Activated T-cell treated with anti-CD3 and anti-CD28 coated beads, Interleukin-2, amount 50 U/mL, for 72 hours (primary cell): ENCODE measurements at regions not wholly inside any gene's neighbourhood (a gene's known extent, or its start where the extent isn't known, plus 50 kb on each side); places are given as distances from the start of the nearest gene placed in this dataset.

Experiments used
- ATAC-seq, 2 donors: fragments of 150-1000 bp; cut with Tn5 transposase; replicated peaks in 1 of 2; 2 replicates each; pipeline ENCODE4 v1.10.0; 2021; ENCODE audit warnings: moderate library complexity in 2 of 2, mild to moderate bottlenecking in 1 of 2
- DNase-seq, 2 donors: peaks; one replicate each; pipeline ENCODE4 v3.0.0; 2021 to 2022; ENCODE audit warnings: mixed read lengths in 1 of 2
- H3K27ac Mint-ChIP-seq: one replicate; pipeline ENCODE4 v1.8.0; 2022; ENCODE audit warnings: mild to moderate bottlenecking, moderate library complexity, mixed read lengths
- H3K27me3 Mint-ChIP-seq: one replicate; pipeline ENCODE4 v1.8.0; 2022; ENCODE audit warnings: low read depth, mixed read lengths
- H3K36me3 Mint-ChIP-seq, 2 donors: one replicate each; pipeline ENCODE4 v1.8.0; 2022; ENCODE audit warnings: mixed read lengths in 2 of 2, mild to moderate bottlenecking in 1 of 2; ENCODE audit not compliant: insufficient read depth in 2 of 2
- H3K4me1 Mint-ChIP-seq: one replicate; pipeline ENCODE4 v1.8.0; 2022; ENCODE audit warnings: low read depth, mixed read lengths
- H3K4me3 Mint-ChIP-seq, 2 donors: one replicate each; pipeline ENCODE4 v1.8.0; 2022; ENCODE audit warnings: mild to moderate bottlenecking in 2 of 2, mixed read lengths in 2 of 2, moderate library complexity in 2 of 2
- H3K9me3 Mint-ChIP-seq, 2 donors: one replicate each; pipeline ENCODE4 v1.8.0; 2022; ENCODE audit warnings: mixed read lengths in 2 of 2

DNA sequence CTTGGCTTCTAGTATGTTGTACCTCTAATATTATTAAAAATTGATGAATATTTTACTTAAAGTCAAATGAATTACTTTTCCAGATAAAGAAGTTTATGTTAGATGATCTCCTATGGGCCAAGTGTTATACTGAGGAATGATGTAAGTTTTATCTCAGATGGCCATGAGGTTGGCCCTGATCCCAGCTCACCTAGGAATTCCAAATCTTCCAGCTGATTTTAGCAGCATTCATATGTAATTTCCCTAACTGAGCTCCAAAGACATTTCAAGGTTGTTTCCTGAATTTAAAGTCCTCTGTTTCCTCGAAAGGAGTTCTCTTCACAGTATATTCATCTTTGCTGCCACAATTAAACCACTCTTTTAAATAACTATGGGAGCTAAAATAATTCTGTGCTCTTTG, 1670.4 kb upstream of the SPRY2 start:
- peaks cover 0 to 3% of the 10 kb centered on the region in 2 donors for H3K9me3 Mint-ChIP-seq
- H3K36me3 Mint-ChIP-seq: no peaks in the 10 kb centered on the region
- no peaks in the 10 kb centered on the region for H3K4me1 Mint-ChIP-seq
- H3K27me3 Mint-ChIP-seq: no peaks in the 10 kb centered on the region
- no peak overlapping the region for H3K27ac Mint-ChIP-seq
- ATAC-seq: no peak
- H3K4me3 Mint-ChIP-seq: no peak overlapping the region
- DNase-seq: no peak

DNA sequence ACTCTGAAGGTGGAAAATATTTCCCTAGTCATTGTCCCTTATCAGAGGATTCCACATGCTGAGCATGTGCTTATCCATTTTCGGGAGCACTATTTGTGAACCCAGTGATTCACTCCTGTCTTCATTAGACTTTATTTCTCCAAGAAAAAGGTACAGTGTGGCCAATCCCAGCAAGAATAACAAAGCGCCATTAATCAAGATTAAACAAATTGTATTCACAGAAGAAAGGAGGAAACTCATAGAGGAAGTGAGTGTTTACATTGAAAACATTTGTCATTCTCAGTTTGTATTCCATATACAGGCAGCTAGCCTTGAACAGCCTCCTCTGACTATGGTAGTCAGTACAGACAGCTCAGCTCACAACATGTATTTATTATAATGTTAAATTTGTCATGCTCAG, 1669.9 kb upstream of the SPRY2 start:
- no peak overlapping the region for H3K27ac Mint-ChIP-seq
- no peak overlapping the region for H3K4me3 Mint-ChIP-seq
- DNase-seq (no peak), ATAC-seq (no peak)
- H3K27me3 Mint-ChIP-seq: no peaks in the 10 kb centered on the region
- no peaks in the 10 kb centered on the region for H3K4me1 Mint-ChIP-seq
- no peaks in the 10 kb centered on the region for H3K36me3 Mint-ChIP-seq
- peaks cover 0 to 3% of the 10 kb centered on the region in 2 donors for H3K9me3 Mint-ChIP-seq

DNA sequence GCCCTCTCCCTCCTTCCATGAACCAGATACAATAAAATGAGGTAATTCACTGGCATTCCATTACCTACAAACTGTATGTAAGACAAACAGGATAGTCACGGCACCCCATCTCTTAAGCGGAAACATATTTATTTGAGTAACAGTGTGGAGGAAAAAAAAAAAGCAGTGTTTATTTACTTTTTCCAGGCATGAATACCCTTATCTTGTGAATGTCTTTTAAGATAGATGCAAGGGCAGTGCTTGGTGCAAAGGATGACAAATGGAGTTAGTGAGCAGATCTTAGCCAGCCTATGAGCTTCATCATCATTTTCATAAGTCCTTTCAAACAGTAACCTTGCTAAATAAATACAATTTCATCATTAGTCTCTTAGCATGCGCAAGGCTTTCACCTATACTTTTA, 1661.8 kb upstream of the SPRY2 start:
- ATAC-seq (no peak), DNase-seq (no peak)
- peaks cover 2 to 4% of the 10 kb centered on the region in 2 donors for H3K9me3 Mint-ChIP-seq
- H3K4me3 Mint-ChIP-seq: no peak overlapping the region
- no peaks in the 10 kb centered on the region for H3K4me1 Mint-ChIP-seq
- H3K27me3 Mint-ChIP-seq: no peaks in the 10 kb centered on the region
- H3K27ac Mint-ChIP-seq: no peak overlapping the region
- peaks cover 0 to 2% of the 10 kb centered on the region in 2 donors for H3K36me3 Mint-ChIP-seq

DNA sequence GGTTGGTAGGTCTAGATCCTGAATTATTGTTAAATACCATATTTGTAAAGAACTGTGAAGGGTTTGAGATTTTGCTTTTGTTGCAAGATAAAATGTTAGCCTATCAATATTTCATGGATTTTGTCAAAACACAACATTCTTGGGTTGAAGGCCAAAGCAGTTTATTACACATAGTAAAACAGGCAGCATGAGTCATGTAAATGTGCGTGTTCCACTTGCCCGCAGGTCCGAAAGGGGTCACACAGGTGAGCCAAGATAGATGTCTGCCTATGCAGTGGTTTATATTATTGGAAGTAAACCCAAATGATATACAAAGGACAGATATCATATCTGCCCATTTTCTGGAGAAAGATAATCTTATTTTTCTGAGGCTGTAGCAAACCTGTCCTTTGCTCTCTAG, 1654.4 kb upstream of the SPRY2 start:
- Mint-ChIP-seq H3K27me3 (no peaks in the 10 kb centered on the region), H3K36me3 (no peaks in the 10 kb centered on the region), H3K4me1 (no peaks in the 10 kb centered on the region), H3K27ac (no peak overlapping the region), H3K9me3 (peaks cover 0 to 3% of the 10 kb centered on the region in 2 donors), H3K4me3 (no peak overlapping the region)
- DNase-seq (no peak), ATAC-seq (no peak)

DNA sequence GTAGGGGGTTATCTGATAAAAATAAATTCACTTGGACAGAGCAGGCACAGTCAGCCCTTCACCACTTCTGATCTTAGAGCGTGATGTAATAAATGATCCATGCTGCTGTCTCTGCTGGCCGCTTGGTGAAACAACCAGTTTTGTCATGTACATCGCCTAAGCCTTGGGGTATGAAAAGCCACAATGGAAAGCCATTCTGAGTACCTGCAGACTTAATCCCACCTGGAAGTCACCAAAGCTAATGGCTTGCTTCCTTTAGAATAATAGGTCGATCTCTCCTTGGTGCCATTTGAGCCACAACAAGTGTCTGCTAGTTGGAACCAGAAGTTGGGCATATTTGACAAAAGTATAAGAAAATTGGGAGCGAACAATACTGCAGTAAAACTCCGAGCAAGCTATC, 1649.7 kb upstream of the SPRY2 start:
- ATAC-seq: no peak

DNA sequence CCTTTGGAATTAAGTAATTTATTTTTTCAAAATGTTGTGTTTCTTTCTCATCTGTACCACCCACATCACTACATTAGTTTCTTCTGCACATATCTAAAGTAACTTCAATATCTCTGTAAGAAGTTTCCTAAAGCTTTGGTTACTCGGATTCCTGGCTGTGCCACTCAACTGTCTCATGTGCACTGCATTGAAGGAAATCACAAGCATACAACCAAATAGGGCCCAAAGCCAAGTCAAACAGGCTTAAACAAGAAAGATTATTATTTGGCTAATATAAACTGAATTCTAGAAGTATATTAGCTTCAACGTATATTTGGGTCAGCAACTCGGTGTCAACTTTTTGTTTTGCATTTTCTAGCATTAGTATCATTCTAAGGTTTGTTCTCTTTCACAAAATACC, 1647.6 kb upstream of the SPRY2 start:
- DNase-seq (no peak), ATAC-seq (no peak)
- Mint-ChIP-seq H3K4me3 (no peak overlapping the region), H3K27ac (no peak overlapping the region), H3K27me3 (no peaks in the 10 kb centered on the region), H3K4me1 (no peaks in the 10 kb centered on the region), H3K36me3 (peaks cover 0 to 2% of the 10 kb centered on the region in 2 donors), H3K9me3 (peaks cover 6 to 9% of the 10 kb centered on the region in 2 donors)

More for the DNA sequence above, 1649.7 kb upstream of the SPRY2 start:
- Mint-ChIP-seq H3K4me1 (no peaks in the 10 kb centered on the region), H3K4me3 (no peak overlapping the region), H3K36me3 (no peaks in the 10 kb centered on the region), H3K9me3 (peaks cover 6% of the 10 kb centered on the region in 2 donors), H3K27me3 (no peaks in the 10 kb centered on the region), H3K27ac (no peak overlapping the region)
- DNase-seq: no peak

DNA sequence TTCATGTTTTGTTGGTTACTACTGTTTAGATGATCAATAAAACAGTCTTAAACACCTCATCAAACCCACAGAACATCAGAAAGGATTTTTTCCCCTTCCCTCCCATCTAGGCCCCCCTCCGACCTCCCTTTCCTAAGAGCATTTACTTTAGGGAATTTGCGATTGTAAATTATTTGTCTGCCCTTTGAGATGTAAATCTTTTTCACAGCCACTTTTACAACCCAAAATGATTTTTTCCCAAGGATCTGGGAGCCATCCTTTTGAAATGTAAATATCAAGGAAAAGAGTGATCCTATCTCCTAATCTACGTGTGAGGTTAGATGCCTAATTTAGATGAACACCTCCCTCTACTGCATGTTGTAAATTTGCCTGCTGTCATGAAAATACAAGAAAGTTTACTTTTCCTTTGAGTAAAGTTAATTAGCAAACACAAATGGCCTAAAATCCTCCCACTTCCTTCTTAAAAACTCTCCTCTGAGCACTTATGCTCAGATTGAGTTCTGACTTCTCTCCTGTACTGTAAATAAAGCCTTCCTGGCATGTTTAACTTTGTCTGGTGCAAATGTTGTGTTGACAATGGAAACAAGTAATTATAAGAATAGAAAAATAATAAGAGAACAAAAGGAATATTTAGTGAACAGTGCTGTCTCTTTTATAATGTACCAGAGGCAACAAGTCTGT, 1646.9 kb upstream of the SPRY2 start:
- H3K27me3 Mint-ChIP-seq: no peaks in the 10 kb centered on the region
- peaks cover 6 to 11% of the 10 kb centered on the region in 2 donors for H3K9me3 Mint-ChIP-seq
- peaks cover 0 to 2% of the 10 kb centered on the region in 2 donors for H3K36me3 Mint-ChIP-seq

DNA sequence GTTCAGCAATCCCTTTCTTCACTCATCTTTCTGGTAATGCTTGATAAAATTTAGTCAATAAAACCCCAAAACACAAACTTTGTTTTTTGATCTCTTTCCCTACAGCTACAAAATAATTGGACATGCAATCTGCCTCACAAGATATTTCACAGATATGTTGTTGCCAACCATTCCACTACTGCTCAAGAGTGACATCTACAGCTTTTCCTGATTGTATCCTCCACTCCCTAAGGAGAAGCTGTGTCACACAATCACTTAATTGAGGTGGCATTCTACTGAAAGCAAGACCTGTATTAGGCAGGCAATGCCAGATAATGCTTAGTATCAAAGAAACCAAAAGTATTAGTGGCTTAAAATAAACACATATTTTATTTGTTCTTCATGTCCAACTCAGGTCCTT, 1646.2 kb upstream of the SPRY2 start:
- Mint-ChIP-seq H3K4me1 (no peaks in the 10 kb centered on the region), H3K27ac (no peak overlapping the region), H3K27me3 (no peaks in the 10 kb centered on the region), H3K36me3 (peaks cover 0 to 2% of the 10 kb centered on the region in 2 donors), H3K9me3 (peaks cover 6 to 11% of the 10 kb centered on the region in 2 donors), H3K4me3 (no peak overlapping the region)
- DNase-seq: no peak
- no peak for ATAC-seq

More for the DNA sequence above, 1646.9 kb upstream of the SPRY2 start:
- no peak overlapping the region for H3K27ac Mint-ChIP-seq
- no peak for DNase-seq
- no peak overlapping the region for H3K4me3 Mint-ChIP-seq
- no peaks in the 10 kb centered on the region for H3K4me1 Mint-ChIP-seq
- ATAC-seq: no peak

DNA sequence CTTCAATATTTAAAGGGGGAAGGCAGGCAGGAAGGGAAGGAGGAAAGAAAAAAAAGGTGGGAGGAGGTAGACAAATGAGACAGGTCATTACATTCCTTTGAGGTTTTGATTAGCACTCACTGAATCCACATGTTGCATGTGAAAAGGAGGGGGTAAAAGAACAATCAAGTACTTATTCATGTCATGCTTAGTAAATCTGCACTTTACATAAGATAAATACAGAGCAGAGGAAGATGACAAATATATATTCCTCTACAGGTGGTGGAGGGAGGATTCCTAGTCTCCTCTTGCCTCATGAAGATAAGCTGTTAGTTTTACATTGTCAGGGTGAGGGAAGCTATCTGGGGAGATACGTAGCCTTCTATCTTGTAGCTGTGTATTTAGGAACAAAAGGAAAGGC, 1645.4 kb upstream of the SPRY2 start:
- ATAC-seq (no peak), DNase-seq (no peak)
- H3K36me3 Mint-ChIP-seq: peaks cover 0 to 2% of the 10 kb centered on the region in 2 donors
- H3K4me3 Mint-ChIP-seq: no peak overlapping the region
- peaks cover 6 to 11% of the 10 kb centered on the region in 2 donors for H3K9me3 Mint-ChIP-seq
- H3K27ac Mint-ChIP-seq: no peak overlapping the region
- no peaks in the 10 kb centered on the region for H3K4me1 Mint-ChIP-seq
- H3K27me3 Mint-ChIP-seq: no peaks in the 10 kb centered on the region

DNA sequence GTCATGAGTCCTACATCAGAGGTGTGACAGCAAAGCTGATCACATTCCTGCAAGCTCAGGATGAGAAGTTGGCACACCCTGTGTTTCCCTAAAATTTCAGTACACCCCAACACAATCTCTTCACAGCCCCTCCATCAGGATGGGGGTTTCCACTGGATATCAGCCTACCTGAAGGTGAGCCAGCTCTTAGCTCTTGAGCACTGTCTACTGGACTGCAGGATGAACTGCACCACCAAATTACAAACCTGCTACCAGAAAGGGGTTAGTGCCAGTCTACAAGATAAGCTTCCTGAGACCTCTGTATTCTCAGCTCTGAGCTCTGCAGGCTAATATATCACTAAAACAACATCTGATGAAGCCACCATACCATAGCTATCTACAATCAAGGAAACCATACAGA, 1616.2 kb upstream of the SPRY2 start:
- ATAC-seq (no peak), DNase-seq (no peak)
- Mint-ChIP-seq H3K27ac (no peak overlapping the region), H3K27me3 (no peaks in the 10 kb centered on the region), H3K9me3 (peaks cover 9 to 11% of the 10 kb centered on the region in 2 donors), H3K4me3 (no peak overlapping the region), H3K36me3 (peaks cover 0 to 2% of the 10 kb centered on the region in 2 donors), H3K4me1 (no peaks in the 10 kb centered on the region)

DNA sequence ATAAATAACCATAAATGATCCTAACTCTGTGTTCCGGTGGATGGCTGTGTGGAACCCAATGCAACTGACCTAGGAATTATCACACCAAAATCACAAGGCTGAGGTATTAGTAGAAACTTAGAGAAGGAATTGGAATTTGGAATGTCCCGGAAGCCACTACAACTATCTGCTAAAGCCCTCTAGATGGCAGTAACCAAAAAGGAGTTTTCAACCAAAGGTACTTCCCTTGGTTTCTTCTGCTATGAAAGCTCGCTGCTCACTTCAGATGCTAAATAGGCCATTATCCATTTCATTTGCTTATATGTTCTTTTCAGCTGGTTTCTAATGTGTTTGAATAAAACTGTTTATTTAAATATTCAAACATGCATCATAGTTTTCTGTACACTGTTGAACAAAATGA, 1589.1 kb upstream of the SPRY2 start:
- no peaks in the 10 kb centered on the region for H3K4me1 Mint-ChIP-seq
- ATAC-seq (no peak), DNase-seq (no peak)
- no peak overlapping the region for H3K27ac Mint-ChIP-seq
- peaks cover 9 to 12% of the 10 kb centered on the region in 2 donors for H3K9me3 Mint-ChIP-seq
- H3K4me3 Mint-ChIP-seq: no peak overlapping the region
- no peaks in the 10 kb centered on the region for H3K27me3 Mint-ChIP-seq
- H3K36me3 Mint-ChIP-seq: peaks cover 1 to 4% of the 10 kb centered on the region in 2 donors

DNA sequence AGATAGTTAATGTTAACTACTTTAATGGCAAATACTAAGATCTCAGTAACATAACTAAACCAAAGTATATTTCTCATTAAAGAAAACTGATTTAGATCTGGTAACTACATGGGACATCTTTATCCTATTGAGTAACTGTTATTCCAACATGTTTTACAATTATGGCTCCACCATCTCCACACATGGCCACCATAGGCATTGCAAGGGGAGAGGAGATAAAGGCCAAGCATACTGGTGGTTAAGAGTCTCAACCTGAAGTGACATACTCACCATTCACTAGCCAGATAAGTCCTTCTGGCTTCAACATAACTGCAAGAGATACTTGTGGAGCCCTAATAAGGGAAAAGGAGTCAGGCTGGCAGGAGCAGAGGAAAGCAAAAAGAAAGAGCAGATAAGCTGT, 1586.4 kb upstream of the SPRY2 start:
- no peak for ATAC-seq
- Mint-ChIP-seq H3K4me1 (no peaks in the 10 kb centered on the region), H3K27ac (no peak overlapping the region), H3K36me3 (peaks cover 0 to 1% of the 10 kb centered on the region in 2 donors), H3K4me3 (no peak overlapping the region), H3K9me3 (peaks cover 4 to 8% of the 10 kb centered on the region in 2 donors), H3K27me3 (no peaks in the 10 kb centered on the region)
- no peak for DNase-seq

DNA sequence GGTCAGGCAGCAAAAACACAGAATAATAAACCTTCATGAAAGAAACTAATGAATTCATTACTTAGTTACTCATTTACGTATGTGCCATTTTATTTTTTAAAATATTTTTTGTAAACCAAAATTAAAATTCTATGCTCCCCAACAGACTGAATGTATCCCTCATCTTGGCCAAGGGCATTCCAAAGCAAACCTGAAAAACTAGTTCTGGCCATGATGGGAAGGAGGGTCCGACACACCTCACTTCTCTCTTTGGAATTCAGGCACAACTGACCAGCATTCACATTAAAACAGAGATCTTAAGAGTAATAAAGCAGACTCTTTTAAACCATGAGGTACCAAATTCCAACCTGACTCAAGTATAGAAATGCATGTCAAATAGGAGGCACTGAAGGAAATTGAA, 1576.9 kb upstream of the SPRY2 start:
- Mint-ChIP-seq H3K4me3 (no peak overlapping the region), H3K4me1 (no peaks in the 10 kb centered on the region), H3K27me3 (no peaks in the 10 kb centered on the region), H3K36me3 (no peaks in the 10 kb centered on the region), H3K27ac (no peak overlapping the region), H3K9me3 (peaks cover 2 to 8% of the 10 kb centered on the region in 2 donors)
- DNase-seq (no peak), ATAC-seq (no peak)

DNA sequence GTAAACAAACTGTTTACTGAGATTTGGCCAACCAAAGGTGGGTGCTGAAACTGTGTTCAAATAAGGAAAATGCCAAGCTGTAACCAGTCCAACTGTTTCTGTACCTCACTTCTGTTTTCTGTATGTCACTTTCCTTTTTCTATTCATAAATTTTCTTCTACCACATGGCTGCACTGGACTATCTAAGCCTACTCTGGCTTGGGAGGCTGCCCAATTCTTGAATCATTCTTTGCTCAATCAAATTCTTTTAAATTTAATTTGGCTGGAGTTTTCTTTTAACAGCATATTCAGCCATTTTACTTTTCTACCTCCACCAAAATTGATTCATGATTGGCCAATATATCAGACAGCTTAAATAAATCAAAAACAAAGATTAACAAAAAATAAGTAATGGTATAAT, 1575.5 kb upstream of the SPRY2 start:
- H3K36me3 Mint-ChIP-seq: no peaks in the 10 kb centered on the region
- ATAC-seq: no peak
- no peak for DNase-seq
- H3K4me1 Mint-ChIP-seq: no peaks in the 10 kb centered on the region
- no peak overlapping the region for H3K4me3 Mint-ChIP-seq
- no peak overlapping the region for H3K27ac Mint-ChIP-seq
- H3K27me3 Mint-ChIP-seq: no peaks in the 10 kb centered on the region
- peaks cover 2 to 9% of the 10 kb centered on the region in 2 donors for H3K9me3 Mint-ChIP-seq
